Ovary (tissue), 3 donors: ENCODE measurements at regions not wholly inside any gene's neighbourhood (a gene's known extent, or its start where the extent isn't known, plus 50 kb on each side); places are given as distances from the start of the nearest gene placed in this dataset.

ENCODE experiments used
- EP300 ChIP-seq: sonication (generic); formaldehyde crosslinking; IDR thresholded peaks from one replicate; pipeline ENCODE4 v1.6.1; 2017; ENCODE audit warnings: antibody characterized with exemption
- POLR2A ChIP-seq: fragments of 450-650 bp; IDR thresholded peaks from one replicate; pipeline ENCODE4 v1.6.1; 2017; ENCODE audit warnings: antibody characterized with exemption, mild to moderate bottlenecking, moderate library complexity
- TF ChIP-seq, protein P1 (sequence below), 3 donors: fragments of 450-650 bp in 2 of 3; fragments of 200-600 bp in 1 of 3; IDR thresholded peaks; one replicate each; pipeline versions ENCODE4 v1.5.1 to v1.8.0; 2016 to 2022; ENCODE audit warnings: antibody characterized with exemption in 3 of 3, mild to moderate bottlenecking in 1 of 3
- donor health status: DM: no; HTN: no; CAD: no.

DNA sequence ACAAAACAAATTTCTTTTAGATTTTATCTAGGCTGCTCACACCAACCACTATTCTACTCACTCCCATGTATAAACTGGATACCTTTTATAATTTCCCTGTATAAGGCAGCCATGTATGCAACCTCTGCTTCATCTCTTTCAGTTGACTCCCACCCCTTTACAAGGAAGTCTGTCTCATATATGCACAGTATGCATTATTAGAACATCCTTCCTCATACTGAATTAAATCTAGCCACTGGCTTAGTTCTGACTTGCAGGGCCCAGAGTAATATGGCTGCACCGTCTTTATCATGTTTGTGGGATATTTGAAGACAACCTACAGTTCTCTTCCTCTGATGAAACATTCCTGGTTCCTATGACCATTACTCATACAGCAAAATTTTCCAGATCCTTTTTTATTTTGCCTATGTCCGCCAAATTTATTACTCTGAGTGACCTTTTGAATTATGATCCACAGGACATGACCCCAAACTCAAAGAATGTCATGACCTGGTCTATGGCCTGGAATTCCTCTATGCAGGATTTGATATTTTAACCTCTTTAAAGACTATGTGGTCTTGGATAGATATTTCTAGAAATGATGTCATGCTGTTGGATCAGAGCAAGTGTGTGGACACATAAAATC is 76.6 kb upstream of the ITGA1 start:
- TF ChIP-seq, protein P1, sequence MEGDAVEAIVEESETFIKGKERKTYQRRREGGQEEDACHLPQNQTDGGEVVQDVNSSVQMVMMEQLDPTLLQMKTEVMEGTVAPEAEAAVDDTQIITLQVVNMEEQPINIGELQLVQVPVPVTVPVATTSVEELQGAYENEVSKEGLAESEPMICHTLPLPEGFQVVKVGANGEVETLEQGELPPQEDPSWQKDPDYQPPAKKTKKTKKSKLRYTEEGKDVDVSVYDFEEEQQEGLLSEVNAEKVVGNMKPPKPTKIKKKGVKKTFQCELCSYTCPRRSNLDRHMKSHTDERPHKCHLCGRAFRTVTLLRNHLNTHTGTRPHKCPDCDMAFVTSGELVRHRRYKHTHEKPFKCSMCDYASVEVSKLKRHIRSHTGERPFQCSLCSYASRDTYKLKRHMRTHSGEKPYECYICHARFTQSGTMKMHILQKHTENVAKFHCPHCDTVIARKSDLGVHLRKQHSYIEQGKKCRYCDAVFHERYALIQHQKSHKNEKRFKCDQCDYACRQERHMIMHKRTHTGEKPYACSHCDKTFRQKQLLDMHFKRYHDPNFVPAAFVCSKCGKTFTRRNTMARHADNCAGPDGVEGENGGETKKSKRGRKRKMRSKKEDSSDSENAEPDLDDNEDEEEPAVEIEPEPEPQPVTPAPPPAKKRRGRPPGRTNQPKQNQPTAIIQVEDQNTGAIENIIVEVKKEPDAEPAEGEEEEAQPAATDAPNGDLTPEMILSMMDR (IDR thresholded peaks at IDR 0.05): no peak
- no peak for TF ChIP-seq POLR2A
- TF ChIP-seq EP300: no peak
